Endothelial cell of umbilical vein (primary cell): ENCODE measurements at regions not wholly inside any gene's neighbourhood (a gene's known extent, or its start where the extent isn't known, plus 50 kb on each side); places are given as distances from the start of the nearest gene placed in this dataset.

Source experiments
- BruUV-seq: library from RNA; stranded (reverse); fragments of 400-500 nt; replicated peaks from 2 replicates; lab custom pipeline; 2021; lab: Mats Ljungman, UMichigan
- CTCF ChIA-PET: fragments of 300-600, 350-600 bp; sonication (Branson Sonifier 250); formaldehyde crosslinking; loops from one replicate; lab custom pipeline; 2021; ENCODE audit warnings: antibody characterized with exemption, inconsistent platforms; lab: Charles Lee
- POLR2A ChIA-PET: fragments of 300-600, 350-600 bp; sonication (Branson Sonifier 250); formaldehyde crosslinking; loops from one replicate; lab custom pipeline; 2021; ENCODE audit warnings: antibody characterized with exemption, inconsistent platforms; lab: Charles Lee
- DNase-seq: peaks from one replicate; pipeline ENCODE4 v3.0.0-alpha.2; 2011; ENCODE audit warnings: low read depth, low spot score
- FAIRE-seq: peaks from 2 replicates; lab custom pipeline; 2011; peaks lifted over from hg19 to GRCh38; lab: Jason Lieb, UNC
- H2AFZ ChIP-seq: 2 replicates; pipeline ENCODE4 v1.6.0; 2012; ENCODE audit warnings: low read depth, low read length, control low read depth, inconsistent platforms
- H3K27ac ChIP-seq: 2 replicates; pipeline ENCODE4 v1.5.1; 2011; ENCODE audit warnings: low read depth, mild to moderate bottlenecking, control low read depth, low read length, moderate library complexity; ENCODE audit not compliant: insufficient read depth
- H3K27me3 ChIP-seq, 2 experiments: 2 replicates each; pipeline versions ENCODE4 v1.6.0 to v1.6.1; 2011; ENCODE audit warnings: low read length in 2 of 2, mixed read lengths in 1 of 2; ENCODE audit not compliant: control insufficient read depth in 2 of 2, insufficient read depth in 2 of 2
- H3K36me3 ChIP-seq, 2 experiments: 2 replicates in 1 of 2; 3 replicates in 1 of 2; pipeline ENCODE4 v1.5.1; 2011; ENCODE audit warnings: low read length in 2 of 2, mild to moderate bottlenecking in 1 of 2, moderate library complexity in 1 of 2; ENCODE audit not compliant: control insufficient read depth in 2 of 2, insufficient read depth in 2 of 2; ENCODE audit errors: extremely low read depth in 1 of 2
- H3K4me1 ChIP-seq: 3 replicates; pipeline ENCODE4 v1.5.1; 2011; ENCODE audit warnings: mild to moderate bottlenecking, low read length; ENCODE audit not compliant: control insufficient read depth, insufficient read depth; ENCODE audit errors: extremely low read depth
- H3K4me2 ChIP-seq: 2 replicates; pipeline ENCODE4 v1.6.1; 2011; ENCODE audit warnings: low read length, control low read depth, mixed read lengths; ENCODE audit not compliant: insufficient read depth
- H3K4me3 ChIP-seq, 3 experiments: fragments of 200-600 bp in 1 of 3; sonication (generic), shearing (Covaris generic) in 1 of 3; replicated peaks in 1 of 3; 2 replicates each; pipeline ENCODE4 v1.5.1; 2011 to 2016; ENCODE audit warnings: control low read depth in 3 of 3, low read length in 3 of 3, mild to moderate bottlenecking in 2 of 3, inconsistent platforms in 1 of 3, low read depth in 1 of 3, moderate library complexity in 1 of 3; ENCODE audit not compliant: insufficient read depth in 1 of 3
- H3K79me2 ChIP-seq: 2 replicates; pipeline ENCODE4 v1.6.0; 2012; ENCODE audit warnings: low read length, inconsistent platforms; ENCODE audit not compliant: control insufficient read depth, insufficient read depth
- H3K9ac ChIP-seq: replicated peaks from 2 replicates; pipeline ENCODE3; 2011; ENCODE audit warnings: low read length, control low read depth; ENCODE audit not compliant: insufficient read depth; ENCODE audit errors: extremely low read depth
- H3K9me1 ChIP-seq: replicated peaks from 3 replicates; pipeline ENCODE4 v1.6.0; 2011; ENCODE audit warnings: mild to moderate bottlenecking, low read length; ENCODE audit not compliant: control insufficient read depth, insufficient read depth; ENCODE audit errors: extremely low read depth
- H3K9me3 ChIP-seq: replicated peaks from 2 replicates; pipeline ENCODE4 v1.5.1; 2012; ENCODE audit warnings: low read length, inconsistent platforms; ENCODE audit not compliant: control insufficient read depth, insufficient read depth
- H4K20me1 ChIP-seq: replicated peaks from 2 replicates; pipeline ENCODE3; 2011; ENCODE audit warnings: mild to moderate bottlenecking, low read length; ENCODE audit not compliant: control insufficient read depth, insufficient read depth; ENCODE audit errors: extremely low read depth
- CTCF ChIP-seq, 2 donors: IDR thresholded peaks; 1 replicate in 1 of 2; 2 replicates in 1 of 2; pipeline ENCODE4 v1.5.1; 2011; ENCODE audit warnings: low read length in 2 of 2, mild to moderate bottlenecking in 2 of 2, moderate library complexity in 2 of 2, control low read depth in 1 of 2, inconsistent platforms in 1 of 2, low read depth in 1 of 2; ENCODE audit not compliant: insufficient read depth in 1 of 2; ENCODE audit errors: extremely low read depth in 1 of 2
- EZH2 ChIP-seq: IDR thresholded peaks from 2 replicates; pipeline ENCODE4 v1.6.1; 2012; ENCODE audit warnings: borderline replicate concordance, low read depth, mild to moderate bottlenecking, moderate library complexity, low read length, inconsistent platforms; ENCODE audit not compliant: severe bottlenecking
- FOS ChIP-seq: IDR thresholded peaks from 2 replicates; pipeline ENCODE4 v1.6.1; 2011; ENCODE audit warnings: mild to moderate bottlenecking, low read length, moderate library complexity, borderline replicate concordance; ENCODE audit not compliant: insufficient read depth
- GATA2 ChIP-seq: IDR thresholded peaks from 2 replicates; pipeline ENCODE4 v1.7.0; 2011; ENCODE audit warnings: low read depth, mild to moderate bottlenecking, moderate library complexity, mixed read lengths, low read length; ENCODE audit not compliant: insufficient read length, insufficient read depth
- JUN ChIP-seq: IDR thresholded peaks from 2 replicates; pipeline ENCODE4 v1.6.1; 2011; ENCODE audit warnings: borderline replicate concordance, low read depth; ENCODE audit not compliant: insufficient read length, insufficient read depth
- MAX ChIP-seq: IDR thresholded peaks from 2 replicates; pipeline ENCODE4 v1.6.1; 2011; ENCODE audit not compliant: insufficient read depth, insufficient read length
- MYC ChIP-seq: IDR thresholded peaks from one replicate; pipeline ENCODE4 v1.6.1; 2011; ENCODE audit warnings: mild to moderate bottlenecking, low read depth, low read length
- POLR2A ChIP-seq: IDR thresholded peaks from 2 replicates; pipeline ENCODE4 v1.6.1; 2012; ENCODE audit warnings: low read depth, mild to moderate bottlenecking, control low read depth, low read length
- POLR2AphosphoS5 ChIP-seq: IDR thresholded peaks from 2 replicates; pipeline ENCODE4 v1.6.1; 2012; ENCODE audit warnings: low read depth, mild to moderate bottlenecking, control low read depth, low read length, moderate library complexity; ENCODE audit not compliant: insufficient read depth
- dilution Hi-C: fragments of 300-500 bp; cut with MboI; formaldehyde crosslinking; loops from one replicate; pipeline ENCODE4 v1.15.0; 2019; ENCODE audit warnings: low sequenced_read_pairs; ENCODE audit not compliant: extremely low pct_ligation_motif_present
- intact Hi-C: fragments of 100-400 bp; cut with micrococcal nuclease; formaldehyde crosslinking; loops from one replicate; pipeline ENCODE4 v1.10.0; 2022

- FAIRE-seq (no peak), DNase-seq (no peak)
- Histone ChIP-seq H2AFZ (no peak overlapping the region), H3K4me3 (no peak overlapping the region), H3K9me1 (no peaks in the 10 kb centered on the region), H3K9ac (no peak overlapping the region), H3K79me2 (no peaks in the 10 kb centered on the region), H3K4me1 (peaks cover 21% of the 10 kb centered on the region), H4K20me1 (no peaks in the 10 kb centered on the region), H3K36me3 (no peaks in the 10 kb centered on the region), H3K27ac (no peak overlapping the region), H3K9me3 (no peaks in the 10 kb centered on the region), H3K4me2 (no peak overlapping the region), H3K27me3 (no peaks in the 10 kb centered on the region)
- intact Hi-C loops (no loop called here), dilution Hi-C loops (no loop called here)
- POLR2A ChIA-PET: no interaction called here
- BruUV-seq: no TSS peak
- CTCF ChIA-PET: interaction anchor here (1.4 kb wide), 1 partner anchor 10 kb away, joined by 4 read pairs; no protein-coding TSS in a partner anchor
- no peak for TF ChIP-seq POLR2AphosphoS5
- TF ChIP-seq GATA2: no peak
- no peak for TF ChIP-seq JUN
- no peak for TF ChIP-seq EZH2
- TF ChIP-seq CTCF (IDR thresholded peaks at IDR 0.05; ENCODE audit: extremely low read depth in 1 of 2, insufficient read depth in 1 of 2, low read depth in 1 of 2, low read length in 2 of 2): no peak
- no peak for TF ChIP-seq POLR2A
- TF ChIP-seq MAX: no peak
- no peak for TF ChIP-seq FOS
- TF ChIP-seq MYC: no peak
Observed at GRCh38 chr7:138405496-138405895, 54.6 kb upstream of the TRIM24 start.
